OCI-LY7 (cell line): ENCODE measurements at regions not wholly inside any gene's neighbourhood (a gene's known extent, or its start where the extent isn't known, plus 50 kb on each side); places are given as distances from the start of the nearest gene placed in this dataset.

Experiments used
- CTCF ChIP-seq: fragments of 200-600 bp; sonication (generic); conservative IDR thresholded peaks from 2 replicates; pipeline ENCODE4 v1.5.1; 2014; ENCODE audit warnings: mild to moderate bottlenecking, antibody characterized with exemption, low read length, moderate library complexity, mixed read lengths
- EZH2phosphoT487 ChIP-seq: fragments of 200-600 bp; sonication (generic); IDR thresholded peaks from 2 replicates; pipeline ENCODE4 v1.6.1; 2018; ENCODE audit warnings: low read depth, borderline replicate concordance, mild to moderate bottlenecking, mixed run types, antibody characterized with exemption, low read length, moderate library complexity, mixed read lengths

DNA sequence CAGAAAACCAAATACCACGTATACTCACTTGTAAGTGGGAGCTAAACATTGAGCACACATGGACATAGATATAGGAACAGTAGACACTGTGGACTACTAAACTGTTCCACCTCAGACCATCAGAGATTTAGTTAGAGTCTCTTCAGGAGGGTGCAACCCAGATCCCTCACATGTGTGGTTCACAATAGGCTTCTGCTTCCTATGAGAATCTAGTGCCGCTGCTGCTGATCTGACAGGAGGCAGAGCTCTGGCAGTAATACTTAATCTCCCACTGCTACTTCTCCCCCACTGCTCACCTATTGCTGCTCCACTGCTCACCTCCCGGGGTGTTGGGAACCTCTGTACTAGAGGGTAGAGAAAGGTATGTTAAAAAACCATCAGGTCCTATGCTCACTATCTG is 533.3 kb downstream of the NSUN3 start:
- TF ChIP-seq CTCF (no peak), EZH2phosphoT487 (no peak)
